ENCODE measurements at regions not wholly inside any gene's neighbourhood (a gene's known extent, or its start where the extent isn't known, plus 50 kb on each side); places are given as distances from the start of the nearest gene placed in this dataset.

GRCh38 chr3:162428192-162428591 is 931.6 kb downstream of the OTOL1 start:
- H3K4me2 ChIP-seq (ENCODE audit: insufficient read depth, low read length), result no peak overlapping the region

GRCh38 chr3:162435750-162436149 is 939.1 kb downstream of the OTOL1 start:
- no peak for ATAC-seq

More at GRCh38 chr3:162428192-162428591, 931.6 kb downstream of the OTOL1 start:
- TF ChIP-seq MAFF (IDR thresholded peaks at IDR 0.05; ENCODE audit: low read length) (peak; percentile 49), ZNF316 (IDR thresholded peaks at IDR 0.05) (peak; percentile 45; the same call in 1 of the 2 replicates), ZBTB8A (IDR thresholded peaks at IDR 0.05; ENCODE audit: partially characterized antibody) (no peak), U2AF2 (optimal IDR thresholded peaks at IDR 0.05; ENCODE audit: low read depth, low read length) (no peak), MAFK (IDR thresholded peaks at IDR 0.05; ENCODE audit: low read length) (peak; percentile 44; the same call in 1 of the 2 replicates), TAF1 (IDR thresholded peaks at IDR 0.05; ENCODE audit: control insufficient read depth, extremely low read depth, insufficient read depth, low read length, severe bottlenecking) (no peak)
- TF ChIP-seq, protein P1, sequence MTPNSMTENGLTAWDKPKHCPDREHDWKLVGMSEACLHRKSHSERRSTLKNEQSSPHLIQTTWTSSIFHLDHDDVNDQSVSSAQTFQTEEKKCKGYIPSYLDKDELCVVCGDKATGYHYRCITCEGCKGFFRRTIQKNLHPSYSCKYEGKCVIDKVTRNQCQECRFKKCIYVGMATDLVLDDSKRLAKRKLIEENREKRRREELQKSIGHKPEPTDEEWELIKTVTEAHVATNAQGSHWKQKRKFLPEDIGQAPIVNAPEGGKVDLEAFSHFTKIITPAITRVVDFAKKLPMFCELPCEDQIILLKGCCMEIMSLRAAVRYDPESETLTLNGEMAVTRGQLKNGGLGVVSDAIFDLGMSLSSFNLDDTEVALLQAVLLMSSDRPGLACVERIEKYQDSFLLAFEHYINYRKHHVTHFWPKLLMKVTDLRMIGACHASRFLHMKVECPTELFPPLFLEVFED (CRISPR knock-in tag; conservative IDR thresholded peaks at IDR 0.05), result no peak
- Histone ChIP-seq H3K9me3 (replicated peaks; ENCODE audit: control insufficient read depth, insufficient read depth, low read depth, low read length) (0 out of 2 replicates have a peak, but pooled peaks cover 1% of the 10 kb centered on the region), H3K27ac (ENCODE audit: extremely low read depth, low read depth, low read length) (no peak overlapping the region), H3K9ac (ENCODE audit: insufficient read depth in 1 of 2, low read depth in 2 of 2, low read length in 2 of 2) (no peak overlapping the region), H3K79me2 (ENCODE audit: control insufficient read depth, insufficient read depth, low read length) (no peaks in the 10 kb centered on the region), H4K20me1 (replicated peaks; ENCODE audit: control insufficient read depth, insufficient read depth, low read length) (no peaks in the 10 kb centered on the region), H3K9me1 (ENCODE audit: control insufficient read depth, insufficient read depth, low read length) (no peaks in the 10 kb centered on the region), H3K36me3 (ENCODE audit: control insufficient read depth, insufficient read depth, low read length) (no peaks in the 10 kb centered on the region), H3K27me3 (ENCODE audit: control insufficient read depth in 2 of 2, insufficient read depth in 2 of 2, low read length in 2 of 2) (no peaks in the 10 kb centered on the region), H2AFZ (ENCODE audit: low read depth, low read length) (no peak overlapping the region), H3K4me1 (replicated peaks in 1 of 2; ENCODE audit: control insufficient read depth in 2 of 2, insufficient read depth in 2 of 2, low read length in 2 of 2) (no peaks in the 10 kb centered on the region), H3K4me3 (no peak overlapping the region)
- intact Hi-C loops (cut with micrococcal nuclease) (no loop called here), in situ Hi-C loops (cut with MboI) (no loop called here)
- DNase-seq (ENCODE audit: extremely low read depth in 1 of 4, low spot score in 3 of 4) (no peak), ATAC-seq (no peak), FAIRE-seq (no peak)
- WGBS (ENCODE audit: insufficient coverage, low coverage, missing lambda C conversion rate), result 0% methylated on average over 2 of the region's 2 CpGs
- ChIA-PET POLR2A (no interaction called here), CTCF (ENCODE audit: low intra/inter-chr PET ratio) (no interaction called here)
- no TSS peak for BruUV-seq (replicated peaks)

More at GRCh38 chr3:162435750-162436149, 939.1 kb downstream of the OTOL1 start:
- Histone ChIP-seq H3K79me2 (ENCODE audit: control insufficient read depth, insufficient read depth, low read length) (no peaks in the 10 kb centered on the region), H3K27me3 (ENCODE audit: control insufficient read depth in 2 of 2, insufficient read depth in 2 of 2, low read length in 2 of 2) (no peaks in the 10 kb centered on the region), H3K4me1 (replicated peaks in 1 of 2; ENCODE audit: control insufficient read depth in 2 of 2, insufficient read depth in 2 of 2, low read length in 2 of 2) (no peaks in the 10 kb centered on the region), H3K4me3 (no peak overlapping the region), H3K9ac (ENCODE audit: insufficient read depth in 1 of 2, low read depth in 2 of 2, low read length in 2 of 2) (no peak overlapping the region), H3K4me2 (ENCODE audit: insufficient read depth, low read length) (no peak overlapping the region), H3K36me3 (ENCODE audit: control insufficient read depth, insufficient read depth, low read length) (no peaks in the 10 kb centered on the region), H2AFZ (ENCODE audit: low read depth, low read length) (no peak overlapping the region), H3K27ac (ENCODE audit: extremely low read depth, low read depth, low read length) (no peak overlapping the region), H3K9me3 (replicated peaks; ENCODE audit: control insufficient read depth, insufficient read depth, low read depth, low read length) (no peaks in the 10 kb centered on the region), H3K9me1 (ENCODE audit: control insufficient read depth, insufficient read depth, low read length) (no peaks in the 10 kb centered on the region), H4K20me1 (replicated peaks; ENCODE audit: control insufficient read depth, insufficient read depth, low read length) (no peaks in the 10 kb centered on the region)
- BruUV-seq (replicated peaks), result no TSS peak
- WGBS (ENCODE audit: insufficient coverage, low coverage, missing lambda C conversion rate), result 0% methylated on average over 1 of the region's 1 CpG
- no peak for FAIRE-seq
- no peak for DNase-seq (ENCODE audit: extremely low read depth in 1 of 4, low spot score in 3 of 4)
- intact Hi-C loops (cut with micrococcal nuclease) (no loop called here), in situ Hi-C loops (cut with MboI) (no loop called here)
- ChIA-PET POLR2A (no interaction called here), CTCF (ENCODE audit: low intra/inter-chr PET ratio) (no interaction called here)
- TF ChIP-seq, protein P2, sequence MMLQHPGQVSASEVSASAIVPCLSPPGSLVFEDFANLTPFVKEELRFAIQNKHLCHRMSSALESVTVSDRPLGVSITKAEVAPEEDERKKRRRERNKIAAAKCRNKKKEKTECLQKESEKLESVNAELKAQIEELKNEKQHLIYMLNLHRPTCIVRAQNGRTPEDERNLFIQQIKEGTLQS (IDR thresholded peaks at IDR 0.05), result no peak
- TF ChIP-seq, protein P2 (CRISPR knock-in tag; conservative IDR thresholded peaks at IDR 0.05), result no peak
- TF ChIP-seq, protein P3, sequence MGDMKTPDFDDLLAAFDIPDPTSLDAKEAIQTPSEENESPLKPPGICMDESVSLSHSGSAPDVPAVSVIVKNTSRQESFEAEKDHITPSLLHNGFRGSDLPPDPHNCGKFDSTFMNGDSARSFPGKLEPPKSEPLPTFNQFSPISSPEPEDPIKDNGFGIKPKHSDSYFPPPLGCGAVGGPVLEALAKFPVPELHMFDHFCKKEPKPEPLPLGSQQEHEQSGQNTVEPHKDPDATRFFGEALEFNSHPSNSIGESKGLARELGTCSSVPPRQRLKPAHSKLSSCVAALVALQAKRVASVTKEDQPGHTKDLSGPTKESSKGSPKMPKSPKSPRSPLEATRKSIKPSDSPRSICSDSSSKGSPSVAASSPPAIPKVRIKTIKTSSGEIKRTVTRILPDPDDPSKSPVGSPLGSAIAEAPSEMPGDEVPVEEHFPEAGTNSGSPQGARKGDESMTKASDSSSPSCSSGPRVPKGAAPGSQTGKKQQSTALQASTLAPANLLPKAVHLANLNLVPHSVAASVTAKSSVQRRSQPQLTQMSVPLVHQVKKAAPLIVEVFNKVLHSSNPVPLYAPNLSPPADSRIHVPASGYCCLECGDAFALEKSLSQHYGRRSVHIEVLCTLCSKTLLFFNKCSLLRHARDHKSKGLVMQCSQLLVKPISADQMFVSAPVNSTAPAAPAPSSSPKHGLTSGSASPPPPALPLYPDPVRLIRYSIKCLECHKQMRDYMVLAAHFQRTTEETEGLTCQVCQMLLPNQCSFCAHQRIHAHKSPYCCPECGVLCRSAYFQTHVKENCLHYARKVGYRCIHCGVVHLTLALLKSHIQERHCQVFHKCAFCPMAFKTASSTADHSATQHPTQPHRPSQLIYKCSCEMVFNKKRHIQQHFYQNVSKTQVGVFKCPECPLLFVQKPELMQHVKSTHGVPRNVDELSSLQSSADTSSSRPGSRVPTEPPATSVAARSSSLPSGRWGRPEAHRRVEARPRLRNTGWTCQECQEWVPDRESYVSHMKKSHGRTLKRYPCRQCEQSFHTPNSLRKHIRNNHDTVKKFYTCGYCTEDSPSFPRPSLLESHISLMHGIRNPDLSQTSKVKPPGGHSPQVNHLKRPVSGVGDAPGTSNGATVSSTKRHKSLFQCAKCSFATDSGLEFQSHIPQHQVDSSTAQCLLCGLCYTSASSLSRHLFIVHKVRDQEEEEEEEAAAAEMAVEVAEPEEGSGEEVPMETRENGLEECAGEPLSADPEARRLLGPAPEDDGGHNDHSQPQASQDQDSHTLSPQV (IDR thresholded peaks at IDR 0.05), result no peak
- TF ChIP-seq IFI16 (CRISPR knock-in tag; IDR thresholded peaks at IDR 0.05), result no peak
- TF ChIP-seq HCFC1 (IDR thresholded peaks at IDR 0.05; ENCODE audit: low read depth, low read length), result no peak
